Pons (tissue), 1 donor: ENCODE measurements at regions not wholly inside any gene's neighbourhood (a gene's known extent, or its start where the extent isn't known, plus 50 kb on each side); places are given as distances from the start of the nearest gene placed in this dataset.
A peak's percentile ranks its signal among the peaks of the same experiment; 100 is the strongest.
"Not testable (repeated sequence)": the region's sequence is repeated elsewhere in the genome, so short reads cannot be mapped to it uniquely, and the experiment has no call there.

ENCODE experiments used
- DNase-seq: peaks from one replicate; pipeline ENCODE4 v3.0.0-alpha.2; 2016; ENCODE audit warnings: low spot score

- DNase-seq = no peak
These were observed 51.2 kb upstream of the THRB start for GRCh38 chr3:24545887-24546286.

- DNase-seq = no peak
These were observed 53.6 kb upstream of the THRB start for GRCh38 chr3:24548278-24548677.

- no peak for DNase-seq
These were observed 55.9 kb upstream of the THRB start for GRCh38 chr3:24550588-24550987.

- no peak for DNase-seq
These were observed 57.0 kb upstream of the THRB start for GRCh38 chr3:24551626-24552025.

- DNase-seq = no peak
These were observed 68.2 kb upstream of the THRB start for GRCh38 chr3:24562895-24563294.

GRCh38 chr3:24565053-24565452 lies 70.4 kb upstream of the THRB start:
- no peak for DNase-seq

- DNase-seq = no peak
These were observed 71.0 kb upstream of the THRB start for GRCh38 chr3:24565656-24566055.

GRCh38 chr3:24566927-24567326 lies 72.3 kb upstream of the THRB start:
- DNase-seq = no peak

- not testable (repeated sequence) for DNase-seq
These were observed 77.8 kb upstream of the THRB start for GRCh38 chr3:24572409-24572808.

- no peak for DNase-seq
These were observed 78.9 kb upstream of the THRB start for GRCh38 chr3:24573576-24573975.

- no peak for DNase-seq
These were observed 83.7 kb upstream of the THRB start for GRCh38 chr3:24578324-24578723.

- DNase-seq = no peak
These were observed 84.3 kb upstream of the THRB start for GRCh38 chr3:24578951-24579421.

- DNase-seq = peak; percentile 48
These were observed 88.1 kb upstream of the THRB start for GRCh38 chr3:24582431-24583403.

- no peak for DNase-seq
These were observed 92.3 kb upstream of the THRB start for GRCh38 chr3:24586920-24587319.

GRCh38 chr3:24588629-24589512 lies 94.2 kb upstream of the THRB start:
- no peak for DNase-seq

- DNase-seq = no peak
These were observed 94.8 kb upstream of the THRB start for GRCh38 chr3:24589513-24589851.

GRCh38 chr3:24589931-24590880 lies 95.6 kb upstream of the THRB start:
- DNase-seq = no peak

GRCh38 chr3:24591191-24591590 lies 96.5 kb upstream of the THRB start:
- no peak for DNase-seq

GRCh38 chr3:24591661-24592555 lies 97.3 kb upstream of the THRB start:
- no peak for DNase-seq

GRCh38 chr3:24594161-24594560 lies 99.5 kb upstream of the THRB start:
- no peak for DNase-seq

GRCh38 chr3:24595796-24596195 lies 101.1 kb upstream of the THRB start:
- DNase-seq = no peak
